Kidney (tissue), 13 donors: ENCODE measurements at regions not wholly inside any gene's neighbourhood (a gene's known extent, or its start where the extent isn't known, plus 50 kb on each side); places are given as distances from the start of the nearest gene placed in this dataset.

ENCODE experiments used
- DNase-seq, 5 donors: peaks; one replicate each; pipeline ENCODE4 v3.0.0-alpha.2; 2013 to 2020
- FAIRE-seq: peaks from 2 replicates; lab custom pipeline; 2012; peaks lifted over from hg19 to GRCh38; lab: Jason Lieb, UNC
- H3K27ac ChIP-seq, 2 donors: one replicate each; pipeline ENCODE4 v1.7.0; 2013; ENCODE audit warnings: low read depth in 2 of 2, low read length in 2 of 2, inconsistent platforms in 1 of 2
- H3K27me3 ChIP-seq: one replicate; pipeline ENCODE4 v1.7.1; 2013; ENCODE audit warnings: low read length, inconsistent platforms; ENCODE audit not compliant: control insufficient read depth, insufficient read depth
- H3K36me3 ChIP-seq, 3 donors: one replicate each; pipeline versions ENCODE4 v1.7.0 to v1.7.1; 2013; ENCODE audit warnings: low read length in 3 of 3, control low read depth in 1 of 3, inconsistent platforms in 1 of 3; ENCODE audit not compliant: insufficient read depth in 3 of 3, control insufficient read depth in 2 of 3
- H3K4me1 ChIP-seq, 3 donors: one replicate each; pipeline versions ENCODE4 v1.7.0 to v1.7.1; 2013; ENCODE audit warnings: low read length in 3 of 3, inconsistent platforms in 1 of 3, low read depth in 1 of 3; ENCODE audit not compliant: control insufficient read depth in 2 of 3, insufficient read depth in 2 of 3
- H3K4me3 ChIP-seq, 3 donors: one replicate each; pipeline versions ENCODE4 v1.7.0 to v1.8.1; 2013; ENCODE audit warnings: low read length in 3 of 3, control low read depth in 1 of 3, inconsistent platforms in 1 of 3
- H3K9ac ChIP-seq, 3 donors: one replicate each; pipeline versions ENCODE4 v1.7.0 to v1.7.1; 2013; ENCODE audit warnings: low read length in 3 of 3, control low read depth in 1 of 3, inconsistent platforms in 1 of 3
- H3K9me3 ChIP-seq, 3 donors: one replicate each; pipeline versions ENCODE4 v1.7.0 to v1.7.1; 2013; ENCODE audit warnings: low read length in 3 of 3, control low read depth in 1 of 3, inconsistent platforms in 1 of 3; ENCODE audit not compliant: control insufficient read depth in 2 of 3, insufficient read depth in 1 of 3
- intact Hi-C: fragments of 100-400 bp; cut with DNase I; formaldehyde crosslinking; loops from one replicate; pipeline ENCODE4 v1.11.1; 2022
- TF ChIP-seq, protein P1 (sequence below): IDR thresholded peaks from 3 replicates; pipeline ENCODE4 v1.5.1; 2012; ENCODE audit warnings: mild to moderate bottlenecking, moderate library complexity, borderline replicate concordance; ENCODE audit not compliant: insufficient read depth; ENCODE audit errors: extremely low read depth
- donor health status: control.
- donor health status: control.
- donor health status: control.
- donor health status: control.
- donor health status: control.
- donor health status: DM: yes; HTN: yes; CAD: no.
- donor health status: Normal renal cell carcinoma (clear cell type).

DNA sequence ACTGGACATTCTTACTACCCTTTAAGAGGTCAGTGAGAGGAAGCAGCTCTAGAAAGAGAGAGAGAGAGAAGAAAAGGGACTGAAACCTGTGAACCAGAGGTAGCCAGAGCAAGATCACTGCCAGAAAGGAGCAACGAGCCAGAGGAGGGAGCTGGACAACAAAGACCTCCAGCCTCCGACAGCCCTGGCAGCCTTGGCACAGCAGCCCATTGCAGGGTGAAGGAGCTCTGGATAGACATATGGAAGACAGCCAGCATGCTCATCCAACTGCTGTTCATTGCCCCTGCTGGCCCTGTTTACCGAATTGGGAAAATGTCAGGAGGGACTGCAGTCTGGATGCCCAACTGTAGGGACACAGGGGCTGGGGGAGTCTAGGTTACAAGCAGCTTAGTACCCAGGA is 228.4 kb upstream of the SLC35G4 start:
- H3K36me3 ChIP-seq: no peaks in the 10 kb centered on the region
- H3K4me3 ChIP-seq: no peak overlapping the region
- no peaks in the 10 kb centered on the region for H3K4me1 ChIP-seq
- no peaks in the 10 kb centered on the region for H3K27me3 ChIP-seq
- FAIRE-seq: no peak
- intact Hi-C loops: no loop called here
- TF ChIP-seq, protein P1, sequence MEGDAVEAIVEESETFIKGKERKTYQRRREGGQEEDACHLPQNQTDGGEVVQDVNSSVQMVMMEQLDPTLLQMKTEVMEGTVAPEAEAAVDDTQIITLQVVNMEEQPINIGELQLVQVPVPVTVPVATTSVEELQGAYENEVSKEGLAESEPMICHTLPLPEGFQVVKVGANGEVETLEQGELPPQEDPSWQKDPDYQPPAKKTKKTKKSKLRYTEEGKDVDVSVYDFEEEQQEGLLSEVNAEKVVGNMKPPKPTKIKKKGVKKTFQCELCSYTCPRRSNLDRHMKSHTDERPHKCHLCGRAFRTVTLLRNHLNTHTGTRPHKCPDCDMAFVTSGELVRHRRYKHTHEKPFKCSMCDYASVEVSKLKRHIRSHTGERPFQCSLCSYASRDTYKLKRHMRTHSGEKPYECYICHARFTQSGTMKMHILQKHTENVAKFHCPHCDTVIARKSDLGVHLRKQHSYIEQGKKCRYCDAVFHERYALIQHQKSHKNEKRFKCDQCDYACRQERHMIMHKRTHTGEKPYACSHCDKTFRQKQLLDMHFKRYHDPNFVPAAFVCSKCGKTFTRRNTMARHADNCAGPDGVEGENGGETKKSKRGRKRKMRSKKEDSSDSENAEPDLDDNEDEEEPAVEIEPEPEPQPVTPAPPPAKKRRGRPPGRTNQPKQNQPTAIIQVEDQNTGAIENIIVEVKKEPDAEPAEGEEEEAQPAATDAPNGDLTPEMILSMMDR: no peak
- H3K9ac ChIP-seq: no peak overlapping the region
- H3K27ac ChIP-seq: no peak overlapping the region
- DNase-seq: no peak
- H3K9me3 ChIP-seq: no peaks in the 10 kb centered on the region

DNA sequence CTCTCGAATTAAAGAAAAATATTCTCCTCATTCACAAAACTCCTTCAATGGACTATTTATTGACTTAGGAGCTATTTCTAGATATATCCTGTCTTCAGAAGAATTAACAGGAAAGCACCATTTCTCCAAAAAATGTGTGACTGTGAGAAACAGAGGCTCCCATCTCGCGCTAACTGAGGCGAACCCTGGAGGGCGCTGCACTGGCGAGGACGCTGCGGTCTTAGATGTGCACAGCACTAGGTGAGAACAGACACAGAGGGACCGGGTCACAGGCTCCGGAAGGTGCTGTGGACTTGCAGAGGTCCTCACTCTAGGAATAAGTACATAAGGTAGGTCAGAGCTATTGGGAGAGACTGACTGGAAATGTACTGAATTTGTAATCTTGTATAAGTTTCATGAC is 229.7 kb upstream of the SLC35G4 start:
- no peaks in the 10 kb centered on the region for H3K9me3 ChIP-seq
- FAIRE-seq (no peak), DNase-seq (no peak)
- no peaks in the 10 kb centered on the region for H3K36me3 ChIP-seq
- H3K4me3 ChIP-seq: no peak overlapping the region
- no peak overlapping the region for H3K27ac ChIP-seq
- H3K27me3 ChIP-seq: no peaks in the 10 kb centered on the region
- TF ChIP-seq, protein P1: no peak
- intact Hi-C loops: no loop called here
- H3K9ac ChIP-seq: no peak overlapping the region
- no peaks in the 10 kb centered on the region for H3K4me1 ChIP-seq

DNA sequence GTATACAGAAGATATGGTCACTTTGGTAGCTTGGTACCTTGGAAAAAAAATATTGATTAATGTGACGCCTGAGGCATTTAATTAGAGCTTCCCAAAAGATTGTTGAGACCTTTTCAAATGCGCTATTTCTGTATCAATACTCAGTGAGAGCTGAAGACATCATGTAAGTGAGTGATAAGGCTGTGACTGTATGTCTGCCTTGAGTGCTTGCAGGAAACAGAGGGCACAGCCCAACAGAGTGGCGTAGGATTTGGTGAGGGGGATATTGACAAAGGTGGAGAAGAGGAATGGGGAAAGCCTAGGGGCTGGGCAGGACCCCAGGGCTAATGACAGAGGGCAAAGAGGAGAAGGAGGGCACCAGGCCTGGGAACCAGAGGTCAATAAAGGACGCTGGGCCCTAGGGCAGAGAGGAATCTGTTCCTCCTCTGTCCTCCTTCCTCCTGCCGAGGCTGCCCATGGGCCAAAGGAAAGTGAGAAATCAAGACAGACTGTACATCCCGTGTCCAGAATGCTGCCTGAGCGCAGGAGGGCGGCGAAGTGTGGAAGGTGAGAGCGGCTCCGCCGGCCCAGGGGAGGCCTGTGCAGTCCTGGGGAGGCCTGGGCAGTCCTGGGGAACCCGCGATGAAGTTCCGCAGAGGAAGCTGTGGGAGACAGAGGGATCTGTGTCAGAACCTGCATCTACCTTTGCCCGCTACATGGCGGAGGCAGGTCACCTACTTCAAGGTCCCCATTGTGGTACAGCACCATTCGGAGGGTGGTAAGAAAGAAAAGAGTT is 228.6 kb upstream of the PIEZO2 start:
- TF ChIP-seq, protein P1: no peak
- Histone ChIP-seq H3K9ac (no peak overlapping the region), H3K27me3 (no peaks in the 10 kb centered on the region), H3K4me1 (no peaks in the 10 kb centered on the region), H3K4me3 (no peak overlapping the region), H3K27ac (no peak overlapping the region), H3K36me3 (no peaks in the 10 kb centered on the region), H3K9me3 (no peaks in the 10 kb centered on the region)
- FAIRE-seq (no peak), DNase-seq (no peak)
- intact Hi-C loops: no loop called here
